SHP77 treated with DMSO at 0.1 percent for 48 hours (cell line): ENCODE measurements at regions not wholly inside any gene's neighbourhood (a gene's known extent, or its start where the extent isn't known, plus 50 kb on each side); places are given as distances from the start of the nearest gene placed in this dataset.
"Not testable (repeated sequence)": the region's sequence is repeated elsewhere in the genome, so short reads cannot be mapped to it uniquely, and the experiment has no call there.

ENCODE experiments used
- DNase-seq: peaks from one replicate; lab custom pipeline; 2025; lab: John Stamatoyannopoulos, UW

GRCh38 chr2:16970948-16971347 lies 305.3 kb upstream of the CYRIA start:
- DNase-seq: not testable (repeated sequence)

GRCh38 chr2:16962505-16962904 lies 296.9 kb upstream of the CYRIA start:
- DNase-seq: no peak

- no peak for DNase-seq
These were observed 294.9 kb upstream of the CYRIA start for GRCh38 chr2:16960579-16960978.

GRCh38 chr2:16958266-16958665 lies 292.6 kb upstream of the CYRIA start:
- DNase-seq: no peak

- DNase-seq: no peak
These were observed 287.2 kb upstream of the CYRIA start for GRCh38 chr2:16952805-16953204.

GRCh38 chr2:16952368-16952767 lies 286.7 kb upstream of the CYRIA start:
- DNase-seq: no peak

GRCh38 chr2:16950436-16950835 lies 284.8 kb upstream of the CYRIA start:
- DNase-seq: no peak

- DNase-seq: no peak
These were observed 283.1 kb upstream of the CYRIA start for GRCh38 chr2:16948710-16949109.

- no peak for DNase-seq
These were observed 282.4 kb upstream of the CYRIA start for GRCh38 chr2:16948053-16948452.

- DNase-seq: no peak
These were observed 277.8 kb upstream of the CYRIA start for GRCh38 chr2:16943279-16943958.

- no peak for DNase-seq
These were observed 274.6 kb upstream of the CYRIA start for GRCh38 chr2:16940214-16940613.

- DNase-seq: no peak
These were observed 274.1 kb upstream of the CYRIA start for GRCh38 chr2:16939771-16940170.

- no peak for DNase-seq
These were observed 267.7 kb upstream of the CYRIA start for GRCh38 chr2:16933355-16933754.

- DNase-seq: no peak
These were observed 267.2 kb upstream of the CYRIA start for GRCh38 chr2:16932826-16933225.

GRCh38 chr2:16931441-16931840 lies 265.8 kb upstream of the CYRIA start:
- no peak for DNase-seq

GRCh38 chr2:16927398-16927797 lies 261.8 kb upstream of the CYRIA start:
- DNase-seq: no peak

GRCh38 chr2:16925145-16925544 lies 259.5 kb upstream of the CYRIA start:
- no peak for DNase-seq

- DNase-seq: not testable (repeated sequence)
These were observed 249.7 kb upstream of the CYRIA start for GRCh38 chr2:16915341-16915755.

GRCh38 chr2:16911746-16912145 lies 246.1 kb upstream of the CYRIA start:
- no peak for DNase-seq

GRCh38 chr2:16908656-16909055 lies 243.0 kb upstream of the CYRIA start:
- DNase-seq: no peak

GRCh38 chr2:16907645-16908282 lies 242.1 kb upstream of the CYRIA start:
- DNase-seq: no peak

GRCh38 chr2:16905325-16905724 lies 239.7 kb upstream of the CYRIA start:
- DNase-seq: not testable (repeated sequence)

GRCh38 chr2:16900405-16901025 lies 234.9 kb upstream of the CYRIA start:
- DNase-seq: no peak
